ENCODE measurements at regions not wholly inside any gene's neighbourhood (a gene's known extent, or its start where the extent isn't known, plus 50 kb on each side); places are given as distances from the start of the nearest gene placed in this dataset.
"Not testable (repeated sequence)": the region's sequence is repeated elsewhere in the genome, so short reads cannot be mapped to it uniquely, and the experiment has no call there.

- TF ChIP-seq, protein P1, sequence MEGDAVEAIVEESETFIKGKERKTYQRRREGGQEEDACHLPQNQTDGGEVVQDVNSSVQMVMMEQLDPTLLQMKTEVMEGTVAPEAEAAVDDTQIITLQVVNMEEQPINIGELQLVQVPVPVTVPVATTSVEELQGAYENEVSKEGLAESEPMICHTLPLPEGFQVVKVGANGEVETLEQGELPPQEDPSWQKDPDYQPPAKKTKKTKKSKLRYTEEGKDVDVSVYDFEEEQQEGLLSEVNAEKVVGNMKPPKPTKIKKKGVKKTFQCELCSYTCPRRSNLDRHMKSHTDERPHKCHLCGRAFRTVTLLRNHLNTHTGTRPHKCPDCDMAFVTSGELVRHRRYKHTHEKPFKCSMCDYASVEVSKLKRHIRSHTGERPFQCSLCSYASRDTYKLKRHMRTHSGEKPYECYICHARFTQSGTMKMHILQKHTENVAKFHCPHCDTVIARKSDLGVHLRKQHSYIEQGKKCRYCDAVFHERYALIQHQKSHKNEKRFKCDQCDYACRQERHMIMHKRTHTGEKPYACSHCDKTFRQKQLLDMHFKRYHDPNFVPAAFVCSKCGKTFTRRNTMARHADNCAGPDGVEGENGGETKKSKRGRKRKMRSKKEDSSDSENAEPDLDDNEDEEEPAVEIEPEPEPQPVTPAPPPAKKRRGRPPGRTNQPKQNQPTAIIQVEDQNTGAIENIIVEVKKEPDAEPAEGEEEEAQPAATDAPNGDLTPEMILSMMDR (IDR thresholded peaks at IDR 0.05; ENCODE audit: control insufficient read depth, extremely low read depth, insufficient read depth) = no peak
- no peak for DNase-seq (ENCODE audit: low read depth)
- no peak overlapping the region for H3K4me3 ChIP-seq (ENCODE audit: low read depth, low read length)
These were observed 210.9 kb downstream of the TFAP2B start for GRCh38 chr6:51029561-51029960.

DNA sequence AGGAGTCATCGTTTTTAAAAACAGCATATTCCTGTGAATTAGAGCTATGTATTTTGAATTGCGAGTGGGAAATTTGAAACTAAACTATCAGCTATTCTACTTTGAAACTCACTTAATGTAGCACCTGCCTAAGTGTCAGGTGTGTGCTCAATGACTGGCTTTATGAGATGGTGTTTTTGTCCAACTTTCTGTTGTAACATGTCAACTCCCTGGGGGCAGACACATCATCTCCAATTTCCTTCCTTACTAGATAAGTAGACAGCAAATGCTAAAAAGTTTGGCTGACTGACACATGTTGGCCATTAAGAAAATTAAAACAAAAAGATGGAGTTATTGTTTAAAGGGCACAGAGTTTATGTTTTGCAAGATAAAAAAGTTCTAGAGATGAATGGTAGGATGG, 226.9 kb downstream of the TFAP2B start:
- H3K4me3 ChIP-seq (ENCODE audit: low read depth, low read length) = no peak overlapping the region
- DNase-seq (ENCODE audit: low read depth) = no peak
- TF ChIP-seq, protein P1 (IDR thresholded peaks at IDR 0.05; ENCODE audit: control insufficient read depth, extremely low read depth, insufficient read depth) = no peak

GRCh38 chr6:51049288-51049982, 230.8 kb downstream of the TFAP2B start:
- TF ChIP-seq, protein P1 (IDR thresholded peaks at IDR 0.05; ENCODE audit: control insufficient read depth, extremely low read depth, insufficient read depth) = no peak
- H3K4me3 ChIP-seq (ENCODE audit: low read depth, low read length) = no peak overlapping the region
- DNase-seq (ENCODE audit: low read depth) = no peak

GRCh38 chr6:51049983-51050877, 231.6 kb downstream of the TFAP2B start:
- TF ChIP-seq, protein P1 (IDR thresholded peaks at IDR 0.05; ENCODE audit: control insufficient read depth, extremely low read depth, insufficient read depth) = no peak
- H3K4me3 ChIP-seq (ENCODE audit: low read depth, low read length) = no peak overlapping the region
- no peak for DNase-seq (ENCODE audit: low read depth)

GRCh38 chr6:51052716-51053115, 234.0 kb downstream of the TFAP2B start:
- DNase-seq (ENCODE audit: low read depth); H3K4me3 ChIP-seq (ENCODE audit: low read depth, low read length): not testable (repeated sequence)

DNA sequence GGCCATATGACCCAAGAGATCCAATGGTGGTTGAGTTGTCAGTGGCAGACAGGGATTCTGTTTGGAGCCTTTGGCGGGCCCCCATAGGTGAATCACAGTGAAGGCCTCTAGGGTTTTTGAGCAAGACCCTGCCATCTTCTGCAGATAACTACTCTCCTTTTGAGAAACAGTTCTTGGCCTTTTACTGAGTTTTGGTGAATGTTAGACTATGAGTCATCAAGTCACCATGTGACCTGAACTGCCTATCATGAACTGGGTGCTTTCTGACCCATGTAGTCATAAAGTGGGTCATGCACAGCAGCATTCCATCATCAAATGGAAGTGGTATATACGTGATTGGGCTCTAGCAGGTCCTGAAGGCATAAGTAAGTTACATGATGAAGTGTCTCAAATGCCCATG, 236.6 kb downstream of the TFAP2B start:
- DNase-seq (ENCODE audit: low read depth); H3K4me3 ChIP-seq (ENCODE audit: low read depth, low read length): not testable (repeated sequence)

DNA sequence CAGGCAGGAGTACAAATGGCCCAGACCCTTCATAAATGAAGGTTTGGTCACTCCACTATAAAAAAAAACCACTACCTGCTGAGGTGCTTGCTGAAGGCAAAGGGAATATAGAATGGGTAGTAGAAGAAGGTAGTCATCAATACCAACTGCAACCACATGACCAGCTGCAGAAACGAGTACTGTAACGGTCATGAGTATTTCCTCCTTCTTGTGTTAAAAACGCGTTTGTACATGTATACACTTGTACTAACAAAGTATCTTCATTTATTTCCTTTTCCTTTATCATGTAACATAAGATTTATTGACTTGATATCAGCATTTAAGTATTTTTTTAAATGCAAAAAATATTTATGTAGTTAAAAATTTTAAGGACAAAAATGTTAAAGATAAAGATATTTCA, 238.6 kb downstream of the TFAP2B start:
- DNase-seq (ENCODE audit: low read depth) = no peak
- H3K4me3 ChIP-seq (ENCODE audit: low read depth, low read length) = no peak overlapping the region
- TF ChIP-seq, protein P1 (IDR thresholded peaks at IDR 0.05; ENCODE audit: control insufficient read depth, extremely low read depth, insufficient read depth) = no peak
